OCI-LY1 (cell line): ENCODE measurements at regions not wholly inside any gene's neighbourhood (a gene's known extent, or its start where the extent isn't known, plus 50 kb on each side); places are given as distances from the start of the nearest gene placed in this dataset.

Source experiments
- H2AFZ ChIP-seq: fragments of 200-600 bp; sonication (generic), shearing (Covaris generic); 2 replicates; pipeline ENCODE4 v1.6.0; 2014; ENCODE audit warnings: antibody characterized with exemption, mild to moderate bottlenecking, low read length
- H3F3A ChIP-seq: fragments of 200-600 bp; sonication (generic), shearing (Covaris generic); 2 replicates; pipeline ENCODE4 v1.6.0; 2014; ENCODE audit warnings: mild to moderate bottlenecking, antibody characterized with exemption, low read length, moderate library complexity; ENCODE audit not compliant: insufficient read depth
- H3K27ac ChIP-seq: fragments of 200-600 bp; sonication (generic); 2 replicates; pipeline ENCODE4 v1.5.1; 2014; ENCODE audit warnings: low read length, mixed run types, mild to moderate bottlenecking, low read depth; ENCODE audit not compliant: poor library complexity, severe bottlenecking
- H3K27me3 ChIP-seq: fragments of 200-600 bp; sonication (generic); 2 replicates; pipeline ENCODE4 v1.6.0; 2014; ENCODE audit warnings: antibody characterized with exemption, mild to moderate bottlenecking, low read length, moderate library complexity; ENCODE audit not compliant: insufficient read depth
- H3K36me3 ChIP-seq: fragments of 200-600 bp; sonication (generic); 2 replicates; pipeline ENCODE4 v1.6.1; 2014; ENCODE audit warnings: mild to moderate bottlenecking, antibody characterized with exemption, low read length, moderate library complexity, mixed read lengths; ENCODE audit not compliant: insufficient read depth
- H3K4me1 ChIP-seq: fragments of 200-600 bp; sonication (generic); 2 replicates; pipeline ENCODE4 v1.5.1; 2014; ENCODE audit warnings: mild to moderate bottlenecking, low read length, moderate library complexity; ENCODE audit not compliant: insufficient read depth, severe bottlenecking
- H3K4me2 ChIP-seq: fragments of 200-600 bp; sonication (generic), shearing (Covaris generic); 2 replicates; pipeline ENCODE4 v1.6.1; 2014; ENCODE audit warnings: low read length
- H3K4me3 ChIP-seq: fragments of 200-600 bp; sonication (generic); 2 replicates; pipeline ENCODE4 v1.5.1; 2014; ENCODE audit warnings: low read length, low read depth, mild to moderate bottlenecking, mixed read lengths; ENCODE audit not compliant: poor library complexity, severe bottlenecking
- H3K79me2 ChIP-seq: fragments of 200-600 bp; shearing (Covaris generic); 2 replicates; pipeline ENCODE4 v1.6.1; 2016; ENCODE audit warnings: mixed run types, low read length, mixed read lengths; ENCODE audit not compliant: insufficient read depth
- H3K9ac ChIP-seq: fragments of 200-600 bp; sonication (generic), shearing (Covaris generic); 2 replicates; pipeline ENCODE4 v1.6.1; 2014; ENCODE audit warnings: mild to moderate bottlenecking, low read length, mixed read lengths
- H3K9me2 ChIP-seq: fragments of 200-600 bp; sonication (generic), shearing (Covaris generic); 2 replicates; pipeline ENCODE4 v1.6.1; 2014; ENCODE audit warnings: low read depth, mild to moderate bottlenecking, low read length, mixed read lengths
- H3K9me3 ChIP-seq: fragments of 200-600 bp; shearing (Covaris generic); 2 replicates; pipeline ENCODE4 v1.6.1; 2014; ENCODE audit warnings: low read length, mixed read lengths
- H4K20me1 ChIP-seq: fragments of 200-600 bp; sonication (generic), shearing (Covaris generic); 2 replicates; pipeline ENCODE4 v1.6.0; 2016; ENCODE audit warnings: mild to moderate bottlenecking, low read length; ENCODE audit not compliant: insufficient read depth
- EZH2 ChIP-seq: fragments of 200-600 bp; sonication (generic), shearing (Covaris generic); IDR thresholded peaks from 2 replicates; pipeline ENCODE4 v1.8.0; 2017; ENCODE audit warnings: borderline replicate concordance, mixed run types, mild to moderate bottlenecking, antibody characterized with exemption, low read length, moderate library complexity, mixed read lengths
- TF ChIP-seq, protein P1 (sequence below): fragments of 200-600 bp; sonication (generic), shearing (Covaris generic); IDR thresholded peaks from 2 replicates; pipeline ENCODE4 v1.5.1; 2017; ENCODE audit warnings: mild to moderate bottlenecking, antibody characterized with exemption, low read length, moderate library complexity, mixed read lengths

DNA sequence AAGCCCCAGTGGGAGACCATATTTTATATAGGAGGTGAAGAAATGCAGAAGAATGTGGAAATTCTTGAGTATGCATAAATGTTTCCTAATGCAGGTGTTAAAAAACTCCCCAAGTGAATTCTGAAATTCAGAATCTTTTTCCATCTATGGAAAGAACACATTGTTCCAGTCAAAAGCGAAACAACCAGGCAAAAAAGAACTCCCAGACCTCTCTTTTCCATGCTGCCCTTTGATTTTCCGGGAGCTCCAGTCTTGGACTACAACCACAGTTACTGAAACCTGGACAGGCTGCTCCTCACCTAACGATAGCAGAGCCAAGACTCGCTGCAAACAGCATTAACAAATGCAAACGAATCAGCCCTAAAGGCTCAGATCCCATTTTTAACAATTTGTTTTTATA lies 108.7 kb upstream of the CNKSR3 start:
- Histone ChIP-seq H3K4me1 (no peaks in the 10 kb centered on the region), H3K4me3 (no peak overlapping the region), H3K4me2 (no peak overlapping the region), H3K9me3 (no peaks in the 10 kb centered on the region), H3K79me2 (no peaks in the 10 kb centered on the region), H3K9me2 (no peaks in the 10 kb centered on the region), H3K36me3 (no peaks in the 10 kb centered on the region), H3K27me3 (no peaks in the 10 kb centered on the region), H3F3A (no peaks in the 10 kb centered on the region), H3K27ac (no peak overlapping the region), H3K9ac (no peak overlapping the region), H2AFZ (no peak overlapping the region), H4K20me1 (no peaks in the 10 kb centered on the region)
- no peak for TF ChIP-seq EZH2
- TF ChIP-seq, protein P1, sequence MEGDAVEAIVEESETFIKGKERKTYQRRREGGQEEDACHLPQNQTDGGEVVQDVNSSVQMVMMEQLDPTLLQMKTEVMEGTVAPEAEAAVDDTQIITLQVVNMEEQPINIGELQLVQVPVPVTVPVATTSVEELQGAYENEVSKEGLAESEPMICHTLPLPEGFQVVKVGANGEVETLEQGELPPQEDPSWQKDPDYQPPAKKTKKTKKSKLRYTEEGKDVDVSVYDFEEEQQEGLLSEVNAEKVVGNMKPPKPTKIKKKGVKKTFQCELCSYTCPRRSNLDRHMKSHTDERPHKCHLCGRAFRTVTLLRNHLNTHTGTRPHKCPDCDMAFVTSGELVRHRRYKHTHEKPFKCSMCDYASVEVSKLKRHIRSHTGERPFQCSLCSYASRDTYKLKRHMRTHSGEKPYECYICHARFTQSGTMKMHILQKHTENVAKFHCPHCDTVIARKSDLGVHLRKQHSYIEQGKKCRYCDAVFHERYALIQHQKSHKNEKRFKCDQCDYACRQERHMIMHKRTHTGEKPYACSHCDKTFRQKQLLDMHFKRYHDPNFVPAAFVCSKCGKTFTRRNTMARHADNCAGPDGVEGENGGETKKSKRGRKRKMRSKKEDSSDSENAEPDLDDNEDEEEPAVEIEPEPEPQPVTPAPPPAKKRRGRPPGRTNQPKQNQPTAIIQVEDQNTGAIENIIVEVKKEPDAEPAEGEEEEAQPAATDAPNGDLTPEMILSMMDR, result no peak

GRCh38 chr6:154621686-154622085 lies 111.2 kb upstream of the CNKSR3 start:
- no peaks in the 10 kb centered on the region for H3K9me2 ChIP-seq
- H3K27ac ChIP-seq, result no peak overlapping the region
- H3K4me2 ChIP-seq, result no peak overlapping the region
- 0 out of 2 replicates have a peak, but pooled peaks cover 3% of the 10 kb centered on the region for H3K9me3 ChIP-seq
- H4K20me1 ChIP-seq, result no peaks in the 10 kb centered on the region
- H3K36me3 ChIP-seq, result no peaks in the 10 kb centered on the region
- no peaks in the 10 kb centered on the region for H3K4me1 ChIP-seq
- H2AFZ ChIP-seq, result no peak overlapping the region
- no peaks in the 10 kb centered on the region for H3K27me3 ChIP-seq
- TF ChIP-seq, protein P1, result no peak
- TF ChIP-seq EZH2, result no peak
- H3F3A ChIP-seq, result no peaks in the 10 kb centered on the region
- no peak overlapping the region for H3K9ac ChIP-seq
- no peaks in the 10 kb centered on the region for H3K79me2 ChIP-seq
- H3K4me3 ChIP-seq, result no peak overlapping the region

DNA sequence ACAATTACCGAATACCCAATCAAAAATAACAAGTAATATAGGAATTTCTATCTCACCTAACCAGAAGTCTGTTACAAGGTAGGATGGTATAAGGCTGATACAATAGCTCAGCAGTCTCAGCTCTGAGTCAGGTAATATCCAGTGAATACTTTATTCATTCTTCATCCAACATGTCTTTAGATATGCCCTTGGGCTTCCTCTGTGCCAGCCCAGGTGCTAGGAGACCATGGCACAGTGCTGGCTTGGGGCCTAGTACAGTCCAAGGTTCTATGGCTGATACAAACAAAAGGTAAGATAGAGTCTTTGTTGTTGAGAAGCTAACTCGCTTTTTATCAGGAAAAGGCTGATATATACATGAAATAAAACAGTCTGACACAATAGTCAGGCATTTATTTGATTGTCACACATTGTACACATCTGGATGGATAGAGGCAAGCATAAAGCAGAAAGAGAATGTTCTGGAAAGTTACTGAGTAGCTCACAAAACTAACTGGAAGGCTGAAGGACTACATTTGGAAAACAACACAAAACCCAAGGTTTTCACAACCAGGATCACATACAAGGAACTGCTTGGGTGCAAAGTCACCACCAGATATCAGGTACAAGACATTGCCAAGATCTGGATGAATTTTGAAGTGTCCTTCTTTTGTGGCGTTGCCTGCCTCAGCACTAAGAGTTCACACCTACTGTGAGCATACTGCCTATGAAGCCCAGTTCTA lies 110.4 kb upstream of the SCAF8 start:
- Histone ChIP-seq H3K79me2 (no peaks in the 10 kb centered on the region), H4K20me1 (no peaks in the 10 kb centered on the region), H3K9ac (no peak overlapping the region), H3K4me2 (no peak overlapping the region), H3K4me3 (no peak overlapping the region), H2AFZ (no peak overlapping the region), H3K27me3 (no peaks in the 10 kb centered on the region), H3K27ac (no peak overlapping the region), H3K9me2 (no peaks in the 10 kb centered on the region), H3K36me3 (no peaks in the 10 kb centered on the region), H3K4me1 (no peaks in the 10 kb centered on the region), H3K9me3 (0 out of 2 replicates have a peak, but pooled peaks cover 3% of the 10 kb centered on the region), H3F3A (no peaks in the 10 kb centered on the region)
- TF ChIP-seq EZH2, result no peak
- TF ChIP-seq, protein P1, result no peak
